Astrocyte (in vitro differentiated cells and primary cell): ENCODE measurements at regions not wholly inside any gene's neighbourhood (a gene's known extent, or its start where the extent isn't known, plus 50 kb on each side); places are given as distances from the start of the nearest gene placed in this dataset.

ENCODE experiments used
- DNase-seq: peaks from one replicate; pipeline ENCODE4 v3.0.0-alpha.2; 2010; ENCODE audit warnings: low read depth
- FAIRE-seq: peaks from 2 replicates; lab custom pipeline; 2011; peaks lifted over from hg19 to GRCh38; lab: Jason Lieb, UNC
- H2AFZ ChIP-seq: 2 replicates; pipeline ENCODE4 v1.6.0; 2012; ENCODE audit warnings: low read depth, low read length, inconsistent platforms
- H3K27ac ChIP-seq: 2 replicates; pipeline ENCODE4 v1.5.1; 2011; ENCODE audit warnings: low read depth, low read length, inconsistent platforms
- H3K27me3 ChIP-seq: 2 replicates; pipeline ENCODE4 v1.6.0; 2011; ENCODE audit warnings: low read length, inconsistent platforms; ENCODE audit not compliant: insufficient read depth
- H3K36me3 ChIP-seq: 2 replicates; pipeline ENCODE4 v1.5.1; 2011; ENCODE audit warnings: low read length, inconsistent platforms; ENCODE audit not compliant: insufficient read depth
- H3K4me1 ChIP-seq: 2 replicates; pipeline ENCODE4 v1.5.1; 2011; ENCODE audit warnings: low read length, inconsistent platforms; ENCODE audit not compliant: insufficient read depth
- H3K4me2 ChIP-seq: 2 replicates; pipeline ENCODE4 v1.6.0; 2012; ENCODE audit warnings: low read length, inconsistent platforms
- H3K4me3 ChIP-seq: 2 replicates; pipeline ENCODE4 v1.5.1; 2011; ENCODE audit warnings: low read depth, mild to moderate bottlenecking, low read length, inconsistent platforms; ENCODE audit not compliant: insufficient read depth
- H3K79me2 ChIP-seq: 2 replicates; pipeline ENCODE4 v1.6.0; 2012; ENCODE audit warnings: mild to moderate bottlenecking, low read length, inconsistent platforms; ENCODE audit not compliant: insufficient read depth
- H3K9ac ChIP-seq: 2 replicates; pipeline ENCODE4 v1.6.0; 2012; ENCODE audit warnings: mild to moderate bottlenecking, low read length, inconsistent platforms
- H3K9me3 ChIP-seq: 2 replicates; pipeline ENCODE4 v1.5.1; 2012; ENCODE audit warnings: low read depth, mild to moderate bottlenecking, low read length, inconsistent platforms; ENCODE audit not compliant: insufficient read depth
- H4K20me1 ChIP-seq: 2 replicates; pipeline ENCODE4 v1.6.0; 2012; ENCODE audit warnings: low read length, inconsistent platforms; ENCODE audit not compliant: insufficient read depth
- H3K27ac Mint-ChIP-seq: one replicate; pipeline ENCODE4 v1.8.0; 2021; ENCODE audit warnings: mild to moderate bottlenecking, mixed read lengths; ENCODE audit not compliant: unreplicated experiment
- H3K27me3 Mint-ChIP-seq: one replicate; pipeline ENCODE4 v1.8.0; 2021; ENCODE audit warnings: low read depth, mixed read lengths; ENCODE audit not compliant: unreplicated experiment
- H3K36me3 Mint-ChIP-seq: one replicate; pipeline ENCODE4 v1.8.0; 2021; ENCODE audit warnings: low read depth, mixed read lengths; ENCODE audit not compliant: unreplicated experiment
- H3K4me1 Mint-ChIP-seq: one replicate; pipeline ENCODE4 v1.8.0; 2021; ENCODE audit warnings: low read depth, mixed read lengths; ENCODE audit not compliant: unreplicated experiment
- H3K4me3 Mint-ChIP-seq: one replicate; pipeline ENCODE4 v1.8.0; 2021; ENCODE audit warnings: mild to moderate bottlenecking, moderate library complexity, mixed read lengths; ENCODE audit not compliant: unreplicated experiment
- H3K9me3 Mint-ChIP-seq: one replicate; pipeline ENCODE4 v1.8.0; 2021; ENCODE audit warnings: mild to moderate bottlenecking, mixed read lengths; ENCODE audit not compliant: unreplicated experiment
- CTCF ChIP-seq: IDR thresholded peaks from 2 replicates; pipeline ENCODE4 v1.5.1; 2011; ENCODE audit warnings: low read depth, mild to moderate bottlenecking, inconsistent platforms, low read length, moderate library complexity; ENCODE audit not compliant: insufficient read depth
- EZH2 ChIP-seq: IDR thresholded peaks from 2 replicates; pipeline ENCODE4 v1.6.1; 2012; ENCODE audit warnings: mild to moderate bottlenecking, low read length, inconsistent platforms; ENCODE audit not compliant: insufficient read depth

GRCh38 chr15:53307952-53308624 lies 451.4 kb downstream of the WDR72 start:
- Mint-ChIP-seq H3K27me3 (peaks cover 6% of the 10 kb centered on the region), H3K9me3 (no peaks in the 10 kb centered on the region)
- H3K4me2 ChIP-seq, result no peak overlapping the region

GRCh38 chr15:53305554-53305953 lies 453.9 kb downstream of the WDR72 start:
- FAIRE-seq, result no peak

More at GRCh38 chr15:53307952-53308624, 451.4 kb downstream of the WDR72 start:
- Mint-ChIP-seq H3K27ac (no peak overlapping the region), H3K36me3 (no peaks in the 10 kb centered on the region), H3K4me3 (no peak overlapping the region), H3K4me1 (peaks cover 8% of the 10 kb centered on the region)
- Histone ChIP-seq H2AFZ (no peak overlapping the region), H3K27ac (no peak overlapping the region), H3K79me2 (no peaks in the 10 kb centered on the region), H3K27me3 (no peaks in the 10 kb centered on the region), H3K9ac (no peak overlapping the region), H3K36me3 (no peaks in the 10 kb centered on the region), H4K20me1 (no peaks in the 10 kb centered on the region), H3K4me3 (no peak overlapping the region), H3K4me1 (no peaks in the 10 kb centered on the region), H3K9me3 (no peaks in the 10 kb centered on the region)
- DNase-seq (no peak), FAIRE-seq (no peak)
- TF ChIP-seq EZH2 (no peak), CTCF (no peak)

More at GRCh38 chr15:53305554-53305953, 453.9 kb downstream of the WDR72 start:
- Histone ChIP-seq H3K27ac (no peak overlapping the region), H3K9ac (no peak overlapping the region), H3K27me3 (no peaks in the 10 kb centered on the region), H3K36me3 (no peaks in the 10 kb centered on the region), H3K4me2 (no peak overlapping the region), H4K20me1 (no peaks in the 10 kb centered on the region), H3K79me2 (no peaks in the 10 kb centered on the region), H3K4me3 (no peak overlapping the region), H3K4me1 (no peaks in the 10 kb centered on the region), H3K9me3 (no peaks in the 10 kb centered on the region), H2AFZ (no peak overlapping the region)
- Mint-ChIP-seq H3K4me3 (no peak overlapping the region), H3K27ac (no peak overlapping the region), H3K9me3 (no peaks in the 10 kb centered on the region), H3K27me3 (peaks cover 6% of the 10 kb centered on the region), H3K4me1 (peaks cover 8% of the 10 kb centered on the region), H3K36me3 (no peaks in the 10 kb centered on the region)
- TF ChIP-seq EZH2 (no peak), CTCF (no peak)
- no peak for DNase-seq
